DOHH2 (cell line): ENCODE measurements at regions not wholly inside any gene's neighbourhood (a gene's known extent, or its start where the extent isn't known, plus 50 kb on each side); places are given as distances from the start of the nearest gene placed in this dataset.

Experiments used
- CTCF ChIP-seq: fragments of 200-600 bp; sonication (generic); IDR thresholded peaks from one replicate; pipeline ENCODE4 v1.5.1; 2014; ENCODE audit warnings: antibody characterized with exemption, mild to moderate bottlenecking, low read depth, low read length; ENCODE audit not compliant: poor library complexity, severe bottlenecking
- EZH2phosphoT487 ChIP-seq: fragments of 200-600 bp; sonication (generic); IDR thresholded peaks from 2 replicates; pipeline ENCODE4 v1.6.1; 2017; ENCODE audit warnings: borderline replicate concordance, mild to moderate bottlenecking, antibody characterized with exemption, low read length, moderate library complexity, mixed read lengths

DNA sequence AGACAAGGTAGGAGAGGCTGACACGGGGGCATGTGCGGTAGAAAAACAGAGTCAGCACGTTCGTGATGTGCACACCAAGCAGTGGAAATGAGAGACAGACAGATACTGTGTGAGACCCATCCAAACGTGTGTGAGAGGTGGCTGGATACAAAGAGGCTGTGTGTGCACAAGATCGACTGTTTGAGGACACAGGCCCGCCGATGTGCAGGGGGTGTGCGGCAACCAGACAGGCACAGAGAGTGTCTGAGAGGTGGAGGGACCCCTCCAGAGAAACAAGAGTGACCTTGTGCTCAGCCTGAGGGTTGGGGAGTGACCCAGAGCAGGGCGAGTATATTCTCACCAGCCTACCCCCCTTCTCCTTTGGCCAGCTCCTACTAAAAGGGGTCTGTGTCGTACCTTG lies 97.8 kb upstream of the IPO9 start:
- TF ChIP-seq CTCF (no peak), EZH2phosphoT487 (no peak)
